GM19239 (cell line): ENCODE measurements at regions not wholly inside any gene's neighbourhood (a gene's known extent, or its start where the extent isn't known, plus 50 kb on each side); places are given as distances from the start of the nearest gene placed in this dataset.

Source experiments
- DNase-seq: peaks from one replicate; pipeline ENCODE4 v3.0.0; 2011; ENCODE audit warnings: low spot score; ENCODE audit not compliant: insufficient read length
- FAIRE-seq: peaks from 2 replicates; lab custom pipeline; 2011; peaks lifted over from hg19 to GRCh38; lab: Jason Lieb, UNC

GRCh38 chr3:17932136-17932771, 189.8 kb upstream of the TBC1D5 start:
- no peak for DNase-seq
- FAIRE-seq = no peak

GRCh38 chr3:17931131-17931530, 188.7 kb upstream of the TBC1D5 start:
- FAIRE-seq (no peak), DNase-seq (no peak)

- DNase-seq (no peak), FAIRE-seq (no peak)
Measured at GRCh38 chr3:17928502-17929145, 186.2 kb upstream of the TBC1D5 start.

GRCh38 chr3:17927036-17927435, 184.6 kb upstream of the TBC1D5 start:
- FAIRE-seq = no peak
- no peak for DNase-seq

- no peak for DNase-seq
- no peak for FAIRE-seq
Measured at GRCh38 chr3:17915341-17915740, 172.9 kb upstream of the TBC1D5 start.

- no peak for FAIRE-seq
Measured at GRCh38 chr3:17913359-17913758, 170.9 kb upstream of the TBC1D5 start.

GRCh38 chr3:17911986-17912760, 169.7 kb upstream of the TBC1D5 start:
- DNase-seq (no peak), FAIRE-seq (no peak)

More at GRCh38 chr3:17913359-17913758, 170.9 kb upstream of the TBC1D5 start:
- DNase-seq = no peak

GRCh38 chr3:17910922-17911321, 168.5 kb upstream of the TBC1D5 start:
- no peak for DNase-seq
- no peak for FAIRE-seq

- FAIRE-seq = no peak
Measured at GRCh38 chr3:17909714-17910113, 167.3 kb upstream of the TBC1D5 start.

GRCh38 chr3:17908399-17909191, 166.2 kb upstream of the TBC1D5 start:
- FAIRE-seq (no peak), DNase-seq (no peak)

More at GRCh38 chr3:17909714-17910113, 167.3 kb upstream of the TBC1D5 start:
- no peak for DNase-seq

GRCh38 chr3:17905996-17906395, 163.6 kb upstream of the TBC1D5 start:
- DNase-seq (no peak), FAIRE-seq (no peak)

GRCh38 chr3:17901893-17902292, 159.5 kb upstream of the TBC1D5 start:
- DNase-seq = no peak
- no peak for FAIRE-seq

GRCh38 chr3:17894434-17895060, 152.1 kb upstream of the TBC1D5 start:
- DNase-seq (no peak), FAIRE-seq (peak; percentile 33)

GRCh38 chr3:17891139-17891856, 148.9 kb upstream of the TBC1D5 start:
- DNase-seq = no peak

GRCh38 chr3:17885986-17886385, 143.6 kb upstream of the TBC1D5 start:
- FAIRE-seq (no peak), DNase-seq (no peak)

More at GRCh38 chr3:17891139-17891856, 148.9 kb upstream of the TBC1D5 start:
- no peak for FAIRE-seq

- no peak for DNase-seq
- no peak for FAIRE-seq
Measured at GRCh38 chr3:17882981-17883380, 140.6 kb upstream of the TBC1D5 start.

GRCh38 chr3:17877299-17877698, 134.9 kb upstream of the TBC1D5 start:
- DNase-seq (no peak), FAIRE-seq (no peak)

GRCh38 chr3:17874636-17875035, 132.2 kb upstream of the TBC1D5 start:
- FAIRE-seq (no peak), DNase-seq (no peak)

- DNase-seq (no peak), FAIRE-seq (no peak)
Measured at GRCh38 chr3:17872457-17872856, 130.0 kb upstream of the TBC1D5 start.
